ENCODE measurements at regions not wholly inside any gene's neighbourhood (a gene's known extent, or its start where the extent isn't known, plus 50 kb on each side); places are given as distances from the start of the nearest gene placed in this dataset.
"Not testable (repeated sequence)": the region's sequence is repeated elsewhere in the genome, so short reads cannot be mapped to it uniquely, and the experiment has no call there.

DNA sequence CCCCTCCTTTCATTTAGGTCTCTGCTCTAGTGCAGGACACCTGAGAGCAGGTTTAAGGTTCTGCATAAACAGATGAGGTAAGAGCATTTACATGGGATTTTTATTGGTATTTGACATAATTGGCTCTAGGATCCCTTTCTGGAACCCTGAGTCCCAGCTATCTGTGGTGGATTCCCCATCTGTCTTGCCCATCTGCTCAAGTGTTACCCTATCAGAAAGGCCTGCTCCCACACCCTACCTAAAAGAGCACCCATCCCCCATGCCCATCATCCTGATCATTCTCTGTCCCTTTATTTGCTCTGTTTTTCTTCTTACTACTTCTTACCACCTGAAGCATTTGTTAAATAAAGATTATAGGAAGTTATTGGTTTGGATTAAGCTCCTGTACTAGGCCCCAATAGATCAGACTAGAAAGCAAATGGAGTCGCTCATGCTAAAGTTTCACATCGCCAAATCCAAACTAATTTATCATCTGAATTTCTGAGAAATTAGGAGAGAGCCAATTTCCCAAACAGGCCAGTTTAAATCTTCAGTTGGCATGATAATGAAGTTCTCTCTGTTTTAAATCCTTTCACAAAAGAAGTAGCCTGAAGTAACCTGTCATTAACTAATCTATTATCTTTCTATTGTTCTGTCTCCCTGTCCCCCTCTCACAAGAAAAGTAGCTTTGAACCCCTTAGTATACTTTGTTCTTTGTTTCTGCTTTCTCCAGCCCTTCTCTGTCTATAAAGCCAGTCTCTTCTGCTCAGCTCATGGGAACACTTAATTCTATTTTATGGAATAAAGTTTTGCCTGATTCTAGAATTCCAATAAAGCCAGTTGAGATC is 178.6 kb downstream of the ZNF674 start:
- no peak for ATAC-seq

DNA sequence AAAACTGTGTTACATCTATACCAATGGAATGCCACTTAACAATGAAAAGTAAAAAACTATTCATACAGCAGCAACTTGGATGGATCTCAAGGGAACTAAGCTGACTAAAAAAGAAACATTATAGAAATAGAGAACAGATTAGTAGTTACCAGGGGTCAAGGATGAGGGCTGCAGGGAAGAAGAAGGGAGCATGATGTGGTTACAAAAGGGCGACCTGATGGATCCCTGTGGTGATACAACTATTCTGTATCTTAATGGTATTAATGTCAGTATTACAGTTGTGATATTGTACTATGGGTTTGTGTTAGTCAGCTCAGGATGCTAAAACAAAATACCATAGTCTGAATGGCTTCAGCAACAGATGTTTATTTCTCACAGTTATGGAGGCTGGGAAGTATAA is 190.7 kb downstream of the ZNF674 start:
- no peak for ATAC-seq

DNA sequence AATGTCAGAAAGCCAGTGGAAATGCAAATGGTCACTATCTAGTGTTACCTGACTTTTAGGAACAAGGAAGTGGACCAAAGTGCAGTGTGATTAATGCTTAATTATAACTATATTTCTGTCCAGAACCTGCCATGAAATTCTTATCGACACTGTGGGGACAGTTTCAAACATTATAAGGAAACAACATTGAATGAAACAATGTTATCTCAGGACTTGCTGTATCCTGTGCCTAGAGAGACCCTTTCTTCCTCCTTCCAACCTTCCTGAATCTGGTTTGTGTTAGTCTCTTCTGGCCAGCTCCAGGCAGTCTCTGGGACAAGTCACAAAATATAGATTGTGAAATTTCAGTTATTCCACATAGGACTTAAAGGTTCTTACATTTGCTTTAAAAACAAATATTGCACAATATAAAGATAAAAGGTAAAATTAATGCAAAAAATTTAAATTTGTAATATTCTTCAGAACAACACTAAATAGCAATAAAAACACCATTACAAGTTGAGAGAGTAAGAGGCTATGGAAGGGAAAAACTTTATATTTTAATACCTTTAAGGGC is 203.4 kb downstream of the ZNF674 start:
- ATAC-seq: no peak

- ATAC-seq: no peak
These were observed 204.5 kb downstream of the ZNF674 start for GRCh38 chrX:46340696-46341095.

- ATAC-seq: no peak
These were observed 211.7 kb downstream of the ZNF674 start for GRCh38 chrX:46333550-46333949.

DNA sequence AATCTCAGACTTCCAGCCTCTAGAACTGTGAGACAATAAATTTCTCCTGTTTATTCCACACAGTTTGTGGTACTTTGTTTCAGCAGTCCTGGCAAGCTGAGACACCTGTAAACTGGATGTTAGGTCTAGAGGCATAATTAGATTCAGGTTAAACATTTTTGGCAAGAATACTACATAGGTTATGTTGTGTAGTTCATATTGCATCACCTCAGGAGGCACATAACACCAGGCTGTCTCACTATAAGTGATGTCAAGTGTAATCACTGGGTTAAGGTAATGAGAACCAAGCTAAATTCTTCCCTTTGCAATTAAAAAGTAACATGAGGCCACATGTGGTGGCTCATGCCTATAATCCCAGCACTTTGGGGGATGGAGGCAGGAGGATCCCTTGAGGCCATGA is 214.2 kb downstream of the ZNF674 start:
- no peak for ATAC-seq

DNA sequence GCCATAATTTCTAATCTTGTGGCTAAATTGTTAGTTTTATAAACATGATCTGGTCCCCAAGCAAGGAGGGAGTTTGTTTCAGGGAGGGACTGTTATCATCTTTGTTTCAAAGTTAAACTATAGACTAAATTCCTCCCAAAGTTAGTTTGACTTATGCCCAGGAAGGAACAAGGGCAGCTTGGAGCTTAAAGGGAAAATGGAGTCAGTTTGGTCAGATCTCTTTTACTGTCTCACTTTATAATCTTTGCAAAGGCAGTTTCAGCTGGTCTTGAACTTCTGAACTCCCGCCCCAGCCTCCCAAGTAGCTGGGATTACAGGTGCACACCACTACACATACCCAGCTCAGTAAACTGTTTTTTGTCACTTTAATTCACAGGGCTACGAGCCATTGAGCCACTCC is 214.7 kb downstream of the ZNF674 start:
- no peak for ATAC-seq

DNA sequence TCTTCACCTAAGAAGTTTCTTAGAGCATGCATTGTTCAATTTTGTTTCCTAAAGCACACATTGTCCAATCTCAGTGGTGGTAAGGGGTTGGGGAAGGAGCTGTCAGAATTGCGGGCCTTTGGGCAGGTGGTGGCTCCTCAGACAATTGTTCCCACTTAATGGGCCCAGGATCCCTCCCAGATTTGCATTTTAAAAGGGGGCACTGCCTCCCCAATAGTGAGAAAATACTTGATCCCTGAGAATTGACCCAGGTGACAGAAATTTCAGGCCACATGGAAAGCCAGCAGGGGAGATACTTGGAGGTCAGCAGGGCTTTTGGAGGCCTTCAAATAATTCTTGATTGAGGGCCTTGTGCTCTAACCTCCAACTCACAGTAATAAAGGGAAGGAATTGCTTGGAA is 217.1 kb downstream of the ZNF674 start:
- no peak for ATAC-seq

DNA sequence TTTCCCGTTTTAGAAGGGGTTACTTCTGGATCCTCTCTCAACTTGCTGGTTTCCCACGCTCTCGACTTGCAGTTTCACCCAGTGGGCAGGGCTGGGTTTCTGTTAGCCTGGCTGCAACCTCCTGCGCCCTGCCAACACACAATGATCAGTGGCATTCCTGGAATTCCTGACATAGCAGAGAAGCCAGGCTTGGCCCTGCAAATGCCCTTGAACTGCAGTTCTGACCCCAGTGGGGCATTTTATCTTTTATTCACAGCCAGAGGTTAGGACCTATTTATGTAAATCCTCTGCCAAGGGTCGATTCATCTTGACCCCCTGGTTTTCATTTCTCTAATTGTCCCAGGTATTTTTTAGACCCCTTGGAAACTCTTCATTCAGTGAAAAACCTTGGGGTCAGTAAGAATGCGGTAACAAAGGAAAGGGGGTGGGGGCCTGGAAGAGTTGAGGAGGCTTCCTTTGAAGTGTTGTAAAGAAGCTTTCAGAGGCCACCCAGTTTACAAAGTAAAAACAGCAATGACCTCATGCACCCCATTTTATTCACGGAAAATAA is 217.6 kb downstream of the ZNF674 start:
- no peak for ATAC-seq

- ATAC-seq: no peak
These were observed 219.1 kb downstream of the ZNF674 start for GRCh38 chrX:46326161-46326560.

GRCh38 chrX:46325312-46325877 is 219.8 kb downstream of the ZNF674 start:
- peak; percentile 81 to 84 for ATAC-seq

DNA sequence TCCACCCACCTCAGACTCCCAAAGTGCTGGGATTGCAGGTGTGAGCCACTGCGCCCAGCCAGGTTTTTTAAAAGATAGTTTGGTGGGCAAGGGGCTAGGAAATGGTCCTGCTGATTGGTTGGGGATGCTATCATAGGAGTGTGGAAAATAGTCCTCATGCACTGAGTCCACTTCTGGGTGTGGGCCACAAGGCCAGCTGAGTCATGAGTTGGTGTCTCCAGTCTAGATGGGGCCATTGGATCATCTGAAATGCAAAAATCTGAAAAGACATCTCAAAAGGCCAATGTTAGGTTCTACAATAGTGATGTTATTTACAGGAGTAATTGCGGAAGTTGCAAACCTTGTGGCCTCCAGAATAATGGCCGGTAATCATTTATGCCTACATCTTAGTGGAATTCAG is 221.1 kb downstream of the ZNF674 start:
- no peak for ATAC-seq

- not testable (repeated sequence) for ATAC-seq
These were observed 222.3 kb downstream of the ZNF674 start for GRCh38 chrX:46322929-46323328.

GRCh38 chrX:46321676-46322075 is 223.5 kb downstream of the ZNF674 start:
- no peak for ATAC-seq

DNA sequence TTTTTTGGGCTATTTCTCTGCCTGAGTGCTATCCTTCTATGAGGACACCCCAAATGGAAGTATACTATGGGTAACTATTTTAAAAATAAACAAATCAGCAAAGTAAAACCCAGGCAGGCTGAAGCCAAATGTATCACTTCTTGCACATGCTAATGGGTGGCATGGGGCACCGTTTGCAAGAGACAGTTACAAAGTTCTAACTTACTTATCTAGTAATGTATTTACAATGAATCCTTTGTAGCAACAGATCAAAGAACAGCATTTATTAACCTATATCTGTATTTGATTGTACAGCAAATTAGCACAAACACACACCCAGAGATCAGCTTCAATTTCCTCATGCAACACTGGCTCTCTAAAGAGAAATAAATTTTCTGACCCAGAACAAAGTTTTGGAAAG is 225.5 kb downstream of the ZNF674 start:
- ATAC-seq: no peak

DNA sequence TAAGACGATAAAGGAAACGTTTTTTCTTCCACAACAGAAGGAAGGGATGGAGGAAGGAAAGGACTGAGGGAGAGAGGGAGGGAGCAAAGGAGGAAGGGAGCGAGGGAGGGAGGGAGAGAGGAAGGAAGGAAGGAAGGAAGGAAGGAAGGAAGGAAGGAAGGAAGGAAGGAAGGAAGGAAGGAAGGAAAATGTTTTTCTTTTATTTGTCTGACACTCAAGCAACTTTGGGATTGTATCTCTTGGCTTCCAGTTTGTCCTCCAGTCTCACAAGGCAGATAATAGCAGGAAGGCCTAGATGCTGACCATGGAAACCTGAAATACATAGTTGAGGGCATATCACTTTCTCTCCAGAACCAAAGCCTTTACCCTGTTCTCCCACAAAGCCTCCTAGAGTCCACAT is 226.7 kb downstream of the ZNF674 start:
- ATAC-seq: no peak

GRCh38 chrX:46317163-46317562 is 228.1 kb downstream of the ZNF674 start:
- ATAC-seq: no peak

DNA sequence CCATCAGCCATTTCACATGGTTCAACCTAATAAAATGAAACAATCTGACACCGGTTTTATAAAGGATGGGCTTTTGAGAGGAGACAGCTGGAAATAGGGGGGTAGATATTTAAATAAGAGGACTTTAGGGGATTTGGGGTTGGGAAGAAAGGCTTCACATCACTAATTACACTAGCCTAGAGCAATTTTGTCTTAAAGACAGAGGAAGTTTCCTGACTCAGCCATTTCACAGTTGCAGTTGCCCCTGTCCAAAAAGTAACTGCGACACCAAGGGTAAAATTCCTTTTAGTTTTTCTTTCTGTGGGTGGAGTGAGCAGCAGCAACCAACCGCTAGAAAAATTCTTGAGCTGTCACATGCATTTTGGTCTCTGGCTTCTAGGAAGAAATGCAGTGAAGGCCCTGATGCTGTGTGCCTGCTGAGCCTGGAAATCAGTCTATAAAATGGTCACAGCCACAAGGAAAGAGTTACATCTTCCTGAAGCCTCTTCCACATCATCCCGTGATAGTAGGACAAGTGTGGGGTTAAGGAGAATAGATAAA is 233.6 kb downstream of the ZNF674 start:
- ATAC-seq: no peak

GRCh38 chrX:46310815-46311497 is 234.3 kb downstream of the ZNF674 start:
- ATAC-seq: peak in 1 of 2 donors; percentile 20

DNA sequence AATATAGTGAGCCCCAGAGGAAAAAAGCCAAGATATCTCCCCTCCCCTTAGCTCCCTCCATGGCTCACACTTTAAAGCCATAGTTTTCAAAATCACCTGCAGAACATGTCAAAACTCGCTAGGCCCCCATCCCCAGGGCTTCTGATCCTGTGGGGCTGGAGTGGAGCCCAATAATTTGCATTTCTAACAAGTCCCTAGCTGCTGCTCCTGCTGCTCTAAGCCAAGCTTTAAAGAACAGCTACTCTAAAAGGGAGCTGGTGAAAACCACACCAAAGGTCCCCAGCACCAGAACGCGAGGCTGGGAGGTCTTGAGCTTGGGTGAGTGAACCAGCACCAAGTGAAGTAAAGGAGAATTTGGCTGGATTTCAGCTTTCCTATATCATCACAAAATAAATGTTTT is 237.1 kb downstream of the ZNF674 start:
- ATAC-seq: no peak

GRCh38 chrX:46306103-46306502 is 239.1 kb downstream of the ZNF674 start:
- ATAC-seq: no peak

DNA sequence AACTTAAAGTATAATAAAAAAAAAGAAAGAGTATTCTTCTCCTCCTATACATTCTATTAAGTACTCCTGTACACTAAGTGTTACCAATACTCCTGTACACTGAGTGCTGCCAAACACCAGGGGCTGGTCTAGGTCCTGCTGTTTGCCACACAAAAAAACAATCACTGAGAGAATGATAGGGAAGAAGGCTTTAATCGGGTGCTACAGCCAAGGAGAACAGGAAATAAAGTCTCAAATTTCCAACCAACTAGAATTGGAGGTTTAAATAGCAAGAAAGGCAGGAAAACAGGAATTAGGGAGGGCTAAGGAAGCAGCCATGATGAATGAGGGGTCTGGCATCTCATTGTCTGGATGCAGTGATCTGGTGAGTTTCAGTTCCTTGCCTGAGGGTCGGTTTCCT is 239.8 kb downstream of the ZNF674 start:
- no peak for ATAC-seq

DNA sequence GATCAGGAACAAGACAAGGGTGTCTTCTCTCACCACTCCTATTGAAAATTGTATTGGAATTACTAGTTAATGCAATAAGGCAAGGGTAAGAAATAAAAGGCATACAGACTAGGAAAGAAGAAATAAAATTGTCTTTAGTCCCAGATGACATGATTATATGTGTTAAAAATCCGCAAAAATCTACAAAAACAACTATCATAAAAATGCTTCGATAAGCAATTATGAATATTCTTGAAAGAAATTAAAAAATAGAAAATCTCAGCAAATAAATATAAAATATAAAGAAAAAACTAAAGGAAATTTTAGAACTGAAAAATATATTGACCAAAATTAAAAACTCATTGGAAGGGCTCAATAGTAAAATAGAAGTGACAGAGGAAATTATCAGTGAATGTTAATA is 243.3 kb downstream of the ZNF674 start:
- no peak for ATAC-seq
